Liver (tissue), 8 donors: ENCODE measurements at regions not wholly inside any gene's neighbourhood (a gene's known extent, or its start where the extent isn't known, plus 50 kb on each side); places are given as distances from the start of the nearest gene placed in this dataset.

Experiments
- DNase-seq: peaks from one replicate; pipeline ENCODE4 v3.0.0-alpha.2; 2017; ENCODE audit warnings: low spot score
- H3K27ac ChIP-seq, 2 donors: one replicate each; pipeline ENCODE4 v1.7.0; 2013; ENCODE audit warnings: inconsistent platforms in 2 of 2, low read length in 2 of 2, control low read depth in 1 of 2, low read depth in 1 of 2, mild to moderate bottlenecking in 1 of 2
- H3K27me3 ChIP-seq, 4 donors: one replicate each; pipeline versions ENCODE4 v1.6.1 to v1.7.0; 2013; ENCODE audit warnings: low read length in 3 of 4, inconsistent platforms in 1 of 4, mild to moderate bottlenecking in 1 of 4, moderate library complexity in 1 of 4; ENCODE audit not compliant: control insufficient read depth in 4 of 4, insufficient read depth in 4 of 4
- H3K36me3 ChIP-seq, 4 donors: one replicate each; pipeline versions ENCODE4 v1.6.1 to v1.7.0; 2013; ENCODE audit warnings: low read length in 3 of 4, mild to moderate bottlenecking in 3 of 4, low read depth in 1 of 4, moderate library complexity in 1 of 4; ENCODE audit not compliant: control insufficient read depth in 4 of 4, insufficient read depth in 3 of 4
- H3K4me1 ChIP-seq, 4 donors: one replicate each; pipeline versions ENCODE4 v1.6.1 to v1.7.0; 2013; ENCODE audit warnings: low read length in 3 of 4, mild to moderate bottlenecking in 3 of 4, moderate library complexity in 1 of 4; ENCODE audit not compliant: control insufficient read depth in 4 of 4, insufficient read depth in 4 of 4
- H3K4me3 ChIP-seq, 3 donors: one replicate each; pipeline versions ENCODE4 v1.6.1 to v1.7.0; 2013; ENCODE audit warnings: low read length in 3 of 3, control low read depth in 1 of 3, low read depth in 1 of 3, mild to moderate bottlenecking in 1 of 3
- H3K9ac ChIP-seq, 2 donors: one replicate each; pipeline ENCODE4 v1.7.0; 2013; ENCODE audit warnings: low read length in 2 of 2, mild to moderate bottlenecking in 2 of 2, moderate library complexity in 2 of 2, control low read depth in 1 of 2, low read depth in 1 of 2
- H3K9me3 ChIP-seq, 4 donors: one replicate each; pipeline versions ENCODE4 v1.6.1 to v1.7.0; 2013; ENCODE audit warnings: low read length in 3 of 4; ENCODE audit not compliant: control insufficient read depth in 4 of 4
- ATF3 ChIP-seq: IDR thresholded peaks from 2 replicates; pipeline ENCODE4 v1.6.1; 2016; ENCODE audit warnings: antibody characterized with exemption
- CTCF ChIP-seq: fragments of 150-350 bp; IDR thresholded peaks from 2 replicates; pipeline ENCODE4 v1.5.1; 2017; ENCODE audit warnings: improper control_type of control experiment, low read depth, low read length; ENCODE audit not compliant: missing input control
- EGR1 ChIP-seq, 2 donors: IDR thresholded peaks; 2 replicates each; pipeline ENCODE4 v1.6.1; 2016 to 2018; ENCODE audit warnings: antibody characterized with exemption in 2 of 2, low read depth in 2 of 2
- FOXA1 ChIP-seq: IDR thresholded peaks from 2 replicates; pipeline ENCODE4 v1.6.1; 2016; ENCODE audit warnings: antibody characterized with exemption
- FOXA2 ChIP-seq: IDR thresholded peaks from 2 replicates; pipeline ENCODE4 v1.6.1; 2016; ENCODE audit warnings: antibody characterized with exemption
- GABPA ChIP-seq, 2 donors: IDR thresholded peaks in 1 of 2; conservative IDR thresholded peaks in 1 of 2; 2 replicates each; pipeline ENCODE4 v1.6.1; 2016; ENCODE audit warnings: antibody characterized with exemption in 2 of 2, mild to moderate bottlenecking in 1 of 2, moderate library complexity in 1 of 2
- HNF4A ChIP-seq, 2 donors: conservative IDR thresholded peaks; 2 replicates each; pipeline ENCODE4 v1.6.1; 2016; ENCODE audit warnings: antibody characterized with exemption in 2 of 2, mild to moderate bottlenecking in 2 of 2
- HNF4G ChIP-seq: IDR thresholded peaks from 2 replicates; pipeline ENCODE4 v1.6.1; 2016; ENCODE audit warnings: antibody characterized with exemption
- JUND ChIP-seq, 2 donors: IDR thresholded peaks; 2 replicates each; pipeline ENCODE4 v1.6.1; 2016; ENCODE audit warnings: antibody characterized with exemption in 2 of 2
- MAX ChIP-seq: IDR thresholded peaks from 2 replicates; pipeline ENCODE4 v1.6.1; 2016; ENCODE audit warnings: antibody characterized with exemption
- RAD21 ChIP-seq, 2 donors: IDR thresholded peaks; 2 replicates each; pipeline ENCODE4 v1.6.1; 2016; ENCODE audit warnings: antibody characterized with exemption in 2 of 2, mild to moderate bottlenecking in 2 of 2
- REST ChIP-seq: IDR thresholded peaks from 2 replicates; pipeline ENCODE4 v1.6.1; 2016; ENCODE audit warnings: antibody characterized with exemption, mild to moderate bottlenecking
- RXRA ChIP-seq, 2 donors: IDR thresholded peaks; 2 replicates each; pipeline ENCODE4 v1.6.1; 2017 to 2018; ENCODE audit warnings: antibody characterized with exemption in 2 of 2, mild to moderate bottlenecking in 1 of 2
- SP1 ChIP-seq: IDR thresholded peaks from 2 replicates; pipeline ENCODE4 v1.6.1; 2018; ENCODE audit warnings: antibody characterized with exemption, mild to moderate bottlenecking
- TAF1 ChIP-seq: conservative IDR thresholded peaks from 2 replicates; pipeline ENCODE4 v1.6.1; 2016; ENCODE audit warnings: antibody characterized with exemption, mild to moderate bottlenecking
- YY1 ChIP-seq: IDR thresholded peaks from 2 replicates; pipeline ENCODE4 v1.6.1; 2016; ENCODE audit warnings: antibody characterized with exemption, mild to moderate bottlenecking
- ZBTB33 ChIP-seq: IDR thresholded peaks from 2 replicates; pipeline ENCODE4 v1.6.1; 2016; ENCODE audit warnings: antibody characterized with exemption
- WGBS: extraction: QIAGEN DNeasy Blood & Tissue Kit; methylation state at CpG from one replicate; pipeline ENCODE4 v1.1.7; 2013; 5-methylcytosine and 5-hydroxymethylcytosine counted together
- donor health status: healthy.
- donor health status: healthy.
- donor health status: healthy.
- donor health status: healthy.
- donor health status: healthy.

GRCh38 chr2:57180042-57180567 is 866.5 kb upstream of the VRK2 start:
- Histone ChIP-seq H3K27me3 (no peaks in the 10 kb centered on the region), H3K4me3 (no peak overlapping the region), H3K4me1 (no peaks in the 10 kb centered on the region), H3K9ac (no peak overlapping the region), H3K36me3 (no peaks in the 10 kb centered on the region), H3K27ac (no peak overlapping the region), H3K9me3 (no peaks in the 10 kb centered on the region)
- WGBS = 66% methylated on average over 4 of the region's 4 CpGs
- TF ChIP-seq FOXA2 (no peak), CTCF (no peak), HNF4A (conservative IDR thresholded peaks at IDR 0.05) (no peak), ATF3 (no peak), GABPA (IDR thresholded peaks at IDR 0.05 in 1 of 2, conservative IDR thresholded peaks at IDR 0.05 in 1 of 2) (no peak), RXRA (IDR thresholded peaks at IDR 0.05) (no peak), ZBTB33 (no peak), HNF4G (no peak), EGR1 (IDR thresholded peaks at IDR 0.05; ENCODE audit: low read depth in 2 of 2) (no peak), FOXA1 (no peak), RAD21 (IDR thresholded peaks at IDR 0.05) (no peak), MAX (no peak), JUND (IDR thresholded peaks at IDR 0.05) (no peak)
- DNase-seq = no peak

GRCh38 chr2:57180678-57181077 is 865.9 kb upstream of the VRK2 start:
- H3K4me3 ChIP-seq = no peak overlapping the region
- DNase-seq = no peak
- H3K9ac ChIP-seq = no peak overlapping the region
- no peaks in the 10 kb centered on the region for H3K9me3 ChIP-seq
- no peaks in the 10 kb centered on the region for H3K36me3 ChIP-seq
- no peak overlapping the region for H3K27ac ChIP-seq
- no peaks in the 10 kb centered on the region for H3K27me3 ChIP-seq
- TF ChIP-seq FOXA2 (no peak), YY1 (no peak), ATF3 (no peak), GABPA (IDR thresholded peaks at IDR 0.05 in 1 of 2, conservative IDR thresholded peaks at IDR 0.05 in 1 of 2) (no peak), CTCF (no peak), HNF4G (no peak), FOXA1 (no peak), ZBTB33 (no peak), REST (no peak), RXRA (IDR thresholded peaks at IDR 0.05) (no peak), HNF4A (conservative IDR thresholded peaks at IDR 0.05) (no peak), JUND (IDR thresholded peaks at IDR 0.05) (no peak), TAF1 (no peak), SP1 (no peak), EGR1 (IDR thresholded peaks at IDR 0.05; ENCODE audit: low read depth in 2 of 2) (no peak)
- no peaks in the 10 kb centered on the region for H3K4me1 ChIP-seq
